Stomach (tissue), 8 donors: ENCODE measurements at regions not wholly inside any gene's neighbourhood (a gene's known extent, or its start where the extent isn't known, plus 50 kb on each side); places are given as distances from the start of the nearest gene placed in this dataset.

ENCODE experiments used
- DNase-seq, 2 donors: peaks; one replicate each; pipeline versions ENCODE4 v3.0.0 to v3.0.0-alpha.2; 2013 to 2019
- H3K27ac ChIP-seq, 5 donors: fragments of 200-600 bp in 4 of 5; sonication (generic) in 4 of 5; one replicate each; pipeline ENCODE4 v1.5.1; 2013 to 2019; ENCODE audit warnings: mild to moderate bottlenecking in 1 of 5, moderate library complexity in 1 of 5
- H3K27me3 ChIP-seq, 3 donors: fragments of 200-600 bp; sonication (generic); one replicate each; pipeline ENCODE4 v1.5.1; 2017 to 2019; ENCODE audit warnings: mixed run types in 1 of 3
- H3K36me3 ChIP-seq, 4 donors: fragments of 200-600 bp; sonication (generic); 1 replicate in 3 of 4; 2 replicates in 1 of 4; pipeline ENCODE4 v1.5.1; 2016 to 2019
- H3K4me1 ChIP-seq, 4 donors: fragments of 200-600 bp; sonication (generic); one replicate each; pipeline ENCODE4 v1.5.1; 2016 to 2019
- H3K4me3 ChIP-seq, 4 donors: fragments of 200-600 bp; sonication (generic) in 3 of 4; one replicate each; pipeline ENCODE4 v1.5.1; 2016 to 2019; ENCODE audit warnings: mild to moderate bottlenecking in 1 of 4
- H3K9me3 ChIP-seq, 4 donors: fragments of 200-600 bp; sonication (generic); one replicate each; pipeline ENCODE4 v1.5.1; 2016 to 2019
- EP300 ChIP-seq: sonication (generic); formaldehyde crosslinking; IDR thresholded peaks from one replicate; pipeline ENCODE4 v1.6.1; 2017; ENCODE audit warnings: antibody characterized with exemption
- POLR2A ChIP-seq, 4 donors: fragments of 450-650 bp; IDR thresholded peaks; one replicate each; pipeline ENCODE4 v1.6.1; 2016; ENCODE audit warnings: antibody characterized with exemption in 4 of 4, control low read depth in 2 of 4, mild to moderate bottlenecking in 1 of 4, moderate library complexity in 1 of 4
- POLR2AphosphoS5 ChIP-seq, 3 donors: sonication (generic); formaldehyde crosslinking; IDR thresholded peaks; one replicate each; pipeline ENCODE4 v1.6.1; 2016; ENCODE audit warnings: antibody characterized with exemption in 3 of 3
- WGBS, 5 donors: extraction: QIAGEN DNeasy Blood & Tissue Kit in 3 of 5; methylation state at CpG; one replicate each; pipeline versions ENCODE4 v1.1.5 to v1.1.7; 2013 to 2018; 5-methylcytosine and 5-hydroxymethylcytosine counted together
- intact Hi-C: fragments of 100-400 bp; cut with DNase I; formaldehyde crosslinking; loops from one replicate; pipeline ENCODE4 v1.15.1; 2023; ENCODE audit warnings: low total_unique reads
- TF ChIP-seq, protein P1 (sequence below), 7 experiments: fragments of 450-650 bp in 4 of 7; fragments of 200-600 bp in 3 of 7; sonication (generic) in 3 of 7; IDR thresholded peaks; one replicate each; pipeline ENCODE4 v1.5.1; 2016 to 2019; ENCODE audit warnings: antibody characterized with exemption in 7 of 7, control low read depth in 2 of 7, mild to moderate bottlenecking in 1 of 7
- donor health status: healthy with polysubstance abuse.
- donor health status: Bipolar disorder and iron deficiency.
- donor health status: healthy.

DNA sequence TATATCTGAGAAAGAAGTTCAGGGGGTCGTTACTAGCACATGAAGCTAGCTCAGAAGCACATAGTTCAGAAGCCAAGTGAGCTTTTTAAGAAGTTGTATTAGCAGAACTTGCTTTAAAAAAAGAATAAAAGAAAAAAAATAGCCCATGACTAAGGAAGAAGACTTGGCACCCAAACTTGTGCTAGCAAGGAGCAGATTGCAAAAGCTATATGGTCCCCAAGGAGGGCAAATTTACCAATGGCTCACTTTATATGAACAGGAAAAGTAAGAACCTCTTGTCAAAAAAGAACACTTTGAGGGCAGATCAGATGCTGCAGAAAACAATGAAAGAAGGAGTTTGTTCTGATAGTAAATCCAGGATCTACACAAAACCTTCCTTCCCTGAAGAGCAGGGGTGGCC is 486.5 kb upstream of the ACVR2A start:
- TF ChIP-seq POLR2AphosphoS5 (IDR thresholded peaks at IDR 0.05) (no peak), POLR2A (IDR thresholded peaks at IDR 0.05) (no peak), EP300 (no peak)
- TF ChIP-seq, protein P1, sequence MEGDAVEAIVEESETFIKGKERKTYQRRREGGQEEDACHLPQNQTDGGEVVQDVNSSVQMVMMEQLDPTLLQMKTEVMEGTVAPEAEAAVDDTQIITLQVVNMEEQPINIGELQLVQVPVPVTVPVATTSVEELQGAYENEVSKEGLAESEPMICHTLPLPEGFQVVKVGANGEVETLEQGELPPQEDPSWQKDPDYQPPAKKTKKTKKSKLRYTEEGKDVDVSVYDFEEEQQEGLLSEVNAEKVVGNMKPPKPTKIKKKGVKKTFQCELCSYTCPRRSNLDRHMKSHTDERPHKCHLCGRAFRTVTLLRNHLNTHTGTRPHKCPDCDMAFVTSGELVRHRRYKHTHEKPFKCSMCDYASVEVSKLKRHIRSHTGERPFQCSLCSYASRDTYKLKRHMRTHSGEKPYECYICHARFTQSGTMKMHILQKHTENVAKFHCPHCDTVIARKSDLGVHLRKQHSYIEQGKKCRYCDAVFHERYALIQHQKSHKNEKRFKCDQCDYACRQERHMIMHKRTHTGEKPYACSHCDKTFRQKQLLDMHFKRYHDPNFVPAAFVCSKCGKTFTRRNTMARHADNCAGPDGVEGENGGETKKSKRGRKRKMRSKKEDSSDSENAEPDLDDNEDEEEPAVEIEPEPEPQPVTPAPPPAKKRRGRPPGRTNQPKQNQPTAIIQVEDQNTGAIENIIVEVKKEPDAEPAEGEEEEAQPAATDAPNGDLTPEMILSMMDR (IDR thresholded peaks at IDR 0.05), result no peak
- Histone ChIP-seq H3K4me3 (no peak overlapping the region), H3K9me3 (no peaks in the 10 kb centered on the region), H3K27ac (no peak overlapping the region), H3K36me3 (no peaks in the 10 kb centered on the region), H3K4me1 (no peaks in the 10 kb centered on the region), H3K27me3 (no peaks in the 10 kb centered on the region)
- intact Hi-C loops, result no loop called here
- no peak for DNase-seq
- 65 to 83% (median 75%) methylated on average over 1 of the region's 1 CpG for WGBS, 5 donors

DNA sequence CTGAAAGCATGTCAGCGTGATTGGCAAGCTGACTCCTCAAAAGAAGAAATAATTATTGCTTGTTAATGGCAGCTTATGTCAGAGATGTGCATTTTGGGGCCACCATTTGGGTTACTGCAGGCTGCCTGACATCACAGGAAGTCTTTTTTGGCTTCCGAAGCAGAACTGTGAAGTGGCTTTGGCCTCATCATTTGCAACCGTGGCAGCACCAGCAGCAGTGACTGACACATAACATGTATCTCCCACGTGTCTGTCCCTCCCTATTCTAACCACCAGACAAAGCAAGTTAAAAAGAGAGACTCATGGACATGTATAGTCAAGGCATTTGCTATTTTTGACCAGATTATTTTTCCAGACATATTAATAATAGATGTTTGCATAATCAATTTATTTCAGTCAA is 488.7 kb upstream of the ACVR2A start:
- WGBS, 5 donors, result 82 to 86% (median 82%) methylated on average over 4 of the region's 4 CpGs
- Histone ChIP-seq H3K36me3 (no peaks in the 10 kb centered on the region), H3K27ac (no peak overlapping the region), H3K9me3 (no peaks in the 10 kb centered on the region), H3K4me3 (no peak overlapping the region), H3K27me3 (no peaks in the 10 kb centered on the region), H3K4me1 (no peaks in the 10 kb centered on the region)
- intact Hi-C loops, result no loop called here
- TF ChIP-seq EP300 (no peak), POLR2A (IDR thresholded peaks at IDR 0.05) (no peak), POLR2AphosphoS5 (IDR thresholded peaks at IDR 0.05) (no peak)
- TF ChIP-seq, protein P1 (IDR thresholded peaks at IDR 0.05), result no peak
- DNase-seq, result no peak

DNA sequence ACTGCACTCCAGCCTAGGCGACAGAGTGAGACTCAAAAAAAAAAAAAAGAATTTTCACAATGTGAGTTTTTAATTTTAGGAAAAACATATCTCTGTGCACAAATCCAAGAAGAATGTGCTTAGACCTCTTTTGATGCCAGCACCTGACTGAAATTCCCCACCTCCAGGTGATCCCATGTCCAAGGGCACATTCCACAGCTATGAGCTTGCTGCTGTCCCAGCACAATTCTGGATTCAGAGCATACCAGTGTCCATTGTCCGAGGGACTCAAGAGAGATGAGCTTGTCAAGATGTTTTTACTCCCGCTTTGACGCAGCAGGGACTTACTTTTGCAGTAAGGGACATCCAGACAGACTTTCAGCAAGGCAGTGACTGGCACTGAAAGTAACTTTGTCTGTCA is 489.1 kb upstream of the ACVR2A start:
- no peaks in the 10 kb centered on the region for H3K4me1 ChIP-seq
- no peak for DNase-seq
- no peaks in the 10 kb centered on the region for H3K27me3 ChIP-seq
- TF ChIP-seq EP300, result no peak
- TF ChIP-seq POLR2A (IDR thresholded peaks at IDR 0.05), result no peak
- TF ChIP-seq, protein P1 (IDR thresholded peaks at IDR 0.05), result no peak
- TF ChIP-seq POLR2AphosphoS5 (IDR thresholded peaks at IDR 0.05), result no peak
- no peak overlapping the region for H3K4me3 ChIP-seq
- intact Hi-C loops, result no loop called here
- WGBS, 5 donors, result 86 to 98% (median 95%) methylated on average over 4 of the region's 4 CpGs
- no peak overlapping the region for H3K27ac ChIP-seq
- H3K36me3 ChIP-seq, result no peaks in the 10 kb centered on the region
- no peaks in the 10 kb centered on the region for H3K9me3 ChIP-seq

DNA sequence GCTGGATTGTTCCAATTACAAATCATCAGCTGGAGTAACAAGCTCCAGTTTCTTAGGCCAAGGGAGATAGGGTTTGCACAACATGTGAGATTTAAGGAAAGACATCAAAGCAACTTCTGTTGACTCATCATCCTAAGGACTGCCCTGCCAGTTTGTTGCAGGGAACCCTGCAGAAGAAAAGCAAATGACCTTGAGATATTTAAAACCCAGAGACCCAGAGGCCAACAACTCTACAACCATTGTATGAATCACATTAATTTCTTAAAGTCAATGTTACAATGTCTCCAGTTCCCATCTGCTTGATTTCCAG is 491.8 kb upstream of the ACVR2A start:
- TF ChIP-seq, protein P1 (IDR thresholded peaks at IDR 0.05), result no peak
- no peak for TF ChIP-seq POLR2A (IDR thresholded peaks at IDR 0.05)
- TF ChIP-seq EP300, result no peak
- TF ChIP-seq POLR2AphosphoS5 (IDR thresholded peaks at IDR 0.05), result no peak
- no peaks in the 10 kb centered on the region for H3K9me3 ChIP-seq
- no peaks in the 10 kb centered on the region for H3K36me3 ChIP-seq
- H3K27me3 ChIP-seq, result no peaks in the 10 kb centered on the region
- DNase-seq, result no peak
- intact Hi-C loops, result no loop called here
- no peak overlapping the region for H3K27ac ChIP-seq
- peaks cover 0 to 7% (median 0%) of the 10 kb centered on the region in 4 donors for H3K4me1 ChIP-seq
- no peak overlapping the region for H3K4me3 ChIP-seq
